ENCODE measurements at regions not wholly inside any gene's neighbourhood (a gene's known extent, or its start where the extent isn't known, plus 50 kb on each side); places are given as distances from the start of the nearest gene placed in this dataset.
A peak's percentile ranks its signal among the peaks of the same experiment; 100 is the strongest.

DNA sequence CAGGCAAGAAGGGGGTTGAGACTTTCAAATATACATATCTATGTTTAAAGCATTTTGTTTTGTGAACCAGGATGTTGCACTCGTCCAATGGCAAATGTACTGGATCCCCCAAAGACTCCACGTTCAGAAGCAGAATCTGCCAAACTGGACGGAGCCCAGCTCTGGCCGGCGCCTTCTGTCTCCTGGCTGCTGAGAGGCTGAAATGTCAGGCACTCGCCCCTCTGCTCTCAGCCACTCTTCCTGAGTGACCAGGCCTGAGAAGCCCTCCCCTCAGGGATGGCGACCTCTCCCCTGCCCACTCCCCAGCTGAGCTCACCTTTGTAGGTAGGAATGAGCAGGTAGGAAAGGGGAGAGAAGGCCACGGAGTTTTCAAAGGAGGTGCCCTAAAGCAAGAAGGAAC is 187.5 kb upstream of the FOXF1 start:
- H3K9me3 Mint-ChIP-seq = peaks cover 0 to 3% (median 2%) of the 10 kb centered on the region in 7 donors
- no peak for DNase-seq
- no peak for ATAC-seq (ENCODE audit: low read depth in 2 of 2)
- H3K27me3 Mint-ChIP-seq = peaks cover 15 to 38% (median 30%) of the 10 kb centered on the region in 3 donors
- no peak overlapping the region for H3K4me3 Mint-ChIP-seq
- no peak overlapping the region for H3K27ac Mint-ChIP-seq
- no peaks in the 10 kb centered on the region for H3K4me1 Mint-ChIP-seq
- no peaks in the 10 kb centered on the region for H3K36me3 Mint-ChIP-seq

- Mint-ChIP-seq H3K9me3 (peaks cover 0 to 3% (median 2%) of the 10 kb centered on the region in 7 donors), H3K36me3 (no peaks in the 10 kb centered on the region), H3K27ac (no peak overlapping the region), H3K27me3 (peaks cover 20 to 45% (median 28%) of the 10 kb centered on the region in 3 donors), H3K4me3 (no peak overlapping the region), H3K4me1 (no peaks in the 10 kb centered on the region)
- ATAC-seq (ENCODE audit: low read depth in 2 of 2) (no peak), DNase-seq (no peak)
Measured at GRCh38 chr16:86324320-86324719, 186.0 kb upstream of the FOXF1 start.

DNA sequence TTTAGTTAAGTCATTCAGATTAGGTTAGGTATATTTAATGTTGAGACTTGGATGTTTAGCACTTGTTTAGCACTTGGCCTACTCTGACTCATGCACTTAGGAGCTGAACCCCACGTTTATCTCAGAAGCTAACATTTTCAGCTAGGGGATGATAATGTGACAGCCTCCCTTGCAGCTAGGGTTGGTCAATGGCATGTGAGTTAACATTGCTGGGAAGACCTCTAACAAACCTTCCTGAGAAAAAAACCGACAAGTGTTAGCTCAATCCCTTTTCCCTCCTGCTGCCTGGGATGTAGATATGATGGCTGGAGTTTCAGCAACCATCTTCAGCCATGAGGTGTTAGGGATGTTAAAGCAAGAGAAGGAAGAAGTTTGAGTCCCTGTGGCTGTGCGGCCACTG is 185.0 kb upstream of the FOXF1 start:
- DNase-seq = no peak
- H3K27me3 Mint-ChIP-seq = peaks cover 29 to 54% (median 35%) of the 10 kb centered on the region in 3 donors
- H3K4me3 Mint-ChIP-seq = no peak overlapping the region
- H3K9me3 Mint-ChIP-seq = peaks cover 0 to 4% (median 2%) of the 10 kb centered on the region in 7 donors
- H3K27ac Mint-ChIP-seq = no peak overlapping the region
- H3K36me3 Mint-ChIP-seq = no peaks in the 10 kb centered on the region
- ATAC-seq (ENCODE audit: low read depth in 2 of 2) = no peak
- no peaks in the 10 kb centered on the region for H3K4me1 Mint-ChIP-seq

- H3K4me3 Mint-ChIP-seq = no peak overlapping the region
- peaks cover 29 to 58% (median 35%) of the 10 kb centered on the region in 3 donors for H3K27me3 Mint-ChIP-seq
- H3K36me3 Mint-ChIP-seq = no peaks in the 10 kb centered on the region
- peaks cover 0 to 4% (median 2%) of the 10 kb centered on the region in 7 donors for H3K9me3 Mint-ChIP-seq
- no peak for DNase-seq
- ATAC-seq (ENCODE audit: low read depth in 2 of 2) = no peak
- H3K4me1 Mint-ChIP-seq = no peaks in the 10 kb centered on the region
- H3K27ac Mint-ChIP-seq = peak overlapping the region in 1 of 6 donors; percentile 69
Measured at GRCh38 chr16:86325895-86326294, 184.4 kb upstream of the FOXF1 start.

- no peak overlapping the region for H3K27ac Mint-ChIP-seq
- H3K27me3 Mint-ChIP-seq = peaks cover 29 to 59% (median 33%) of the 10 kb centered on the region in 3 donors
- H3K4me3 Mint-ChIP-seq = no peak overlapping the region
- no peak for DNase-seq
- no peaks in the 10 kb centered on the region for H3K36me3 Mint-ChIP-seq
- ATAC-seq (ENCODE audit: low read depth in 2 of 2) = no peak
- H3K9me3 Mint-ChIP-seq = peaks cover 0 to 4% (median 2%) of the 10 kb centered on the region in 7 donors
- no peaks in the 10 kb centered on the region for H3K4me1 Mint-ChIP-seq
Measured at GRCh38 chr16:86327321-86327720, 183.0 kb upstream of the FOXF1 start.

DNA sequence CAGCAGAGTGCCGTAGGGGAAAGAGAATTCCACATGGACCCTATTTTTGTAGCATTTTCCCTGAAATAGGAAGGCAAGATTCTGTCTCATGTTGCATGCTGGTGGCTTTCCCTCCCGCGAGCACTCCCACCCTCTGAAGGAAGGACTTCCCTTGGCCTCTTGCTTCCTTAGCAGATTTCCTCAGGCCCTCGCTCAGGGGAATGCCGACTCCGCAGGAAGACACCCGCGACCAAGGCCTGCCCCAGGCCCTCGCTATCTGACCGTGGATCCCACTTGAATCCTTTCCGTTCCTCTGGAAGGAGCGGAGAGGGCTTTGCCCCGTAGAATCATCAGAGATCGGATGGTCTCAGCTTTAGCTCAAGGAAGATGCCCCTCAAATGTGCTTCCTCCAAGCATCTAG is 179.4 kb upstream of the FOXF1 start:
- Mint-ChIP-seq H3K27ac (no peak overlapping the region), H3K27me3 (peaks cover 36 to 62% (median 57%) of the 10 kb centered on the region in 3 donors), H3K4me1 (no peaks in the 10 kb centered on the region), H3K36me3 (no peaks in the 10 kb centered on the region), H3K9me3 (peaks cover 0 to 4% (median under 1%) of the 10 kb centered on the region in 7 donors), H3K4me3 (no peak overlapping the region)
- DNase-seq (no peak), ATAC-seq (ENCODE audit: low read depth in 2 of 2) (no peak)

DNA sequence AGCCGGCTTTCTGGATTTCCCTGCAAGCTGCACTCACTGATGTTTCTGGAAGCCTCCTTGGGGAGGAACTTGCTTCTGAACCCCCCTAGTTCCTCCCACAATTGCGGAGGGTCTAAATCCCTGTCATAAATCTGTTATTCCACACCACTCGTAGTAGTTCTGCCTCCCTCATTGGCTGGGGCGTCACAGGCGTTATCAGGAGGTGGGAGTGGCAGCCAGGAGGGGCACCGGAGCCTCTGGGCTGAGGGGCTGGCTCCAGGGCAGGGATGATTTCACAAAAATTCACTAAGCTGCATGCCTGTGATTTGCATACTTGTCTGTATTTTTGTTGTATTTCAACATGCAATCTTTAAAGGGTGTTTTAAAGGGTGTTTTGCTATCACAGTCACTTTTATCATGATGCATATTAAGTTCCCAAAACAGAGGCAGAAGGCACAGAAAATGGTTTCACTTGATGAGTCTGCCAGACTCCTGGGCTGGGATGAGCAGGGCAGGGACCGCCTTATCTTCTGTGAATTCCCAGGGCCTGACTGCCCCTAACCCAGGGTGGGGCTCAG is 176.2 kb upstream of the FOXF1 start:
- Mint-ChIP-seq H3K9me3 (peaks cover 0 to 8% (median 0%) of the 10 kb centered on the region in 7 donors), H3K36me3 (no peaks in the 10 kb centered on the region), H3K4me1 (no peaks in the 10 kb centered on the region), H3K27ac (no peak overlapping the region), H3K27me3 (peaks cover 26 to 71% (median 61%) of the 10 kb centered on the region in 3 donors), H3K4me3 (no peak overlapping the region)
- DNase-seq = no peak
- no peak for ATAC-seq (ENCODE audit: low read depth in 2 of 2)

DNA sequence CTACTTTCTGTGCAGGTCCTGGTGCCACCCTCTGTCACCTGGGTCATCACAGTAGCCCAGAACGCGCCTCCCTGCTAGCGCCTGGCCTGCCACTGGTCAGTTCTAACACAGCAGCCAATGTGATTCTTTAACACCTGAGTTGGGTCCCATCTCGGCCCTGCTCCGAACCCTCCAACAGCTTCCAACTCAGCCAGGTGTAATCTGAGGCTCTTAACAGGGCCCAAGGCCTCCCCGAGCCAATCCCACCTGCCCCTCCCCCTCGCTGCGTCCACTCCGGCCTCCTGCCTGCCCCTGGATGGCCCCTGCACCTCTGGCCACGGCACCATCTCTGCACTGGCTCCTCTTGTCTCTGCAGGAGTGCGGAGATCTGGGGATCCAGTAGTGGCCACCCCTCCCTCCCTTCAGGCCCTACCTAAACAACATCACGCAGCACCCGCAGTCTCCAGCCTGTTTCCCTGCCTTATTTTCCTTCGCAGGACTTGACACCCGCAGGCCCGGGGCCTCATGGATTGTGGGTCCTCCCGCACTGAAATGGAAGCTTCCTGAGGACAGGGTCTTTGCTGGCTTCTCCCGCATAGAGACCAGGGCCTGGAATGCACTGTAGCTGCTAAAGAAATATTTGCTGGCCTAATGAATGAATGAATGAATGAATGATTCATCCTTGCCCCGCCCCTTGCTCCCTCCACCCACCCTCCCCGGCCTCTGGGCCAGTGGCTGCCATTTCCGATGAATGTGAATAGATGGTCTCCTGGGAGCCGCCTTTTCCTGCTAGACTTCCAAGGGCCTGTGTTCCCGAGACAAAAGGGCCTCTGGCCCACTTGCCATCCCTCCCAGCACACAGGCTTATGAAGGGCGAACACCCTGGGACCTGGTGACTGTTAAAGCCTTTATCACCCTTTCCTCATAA is 174.8 kb upstream of the FOXF1 start:
- Mint-ChIP-seq H3K4me3 (no peak overlapping the region), H3K27me3 (peaks cover 24 to 67% (median 64%) of the 10 kb centered on the region in 3 donors), H3K9me3 (peaks cover 0 to 4% (median 0%) of the 10 kb centered on the region in 7 donors), H3K36me3 (no peaks in the 10 kb centered on the region), H3K4me1 (no peaks in the 10 kb centered on the region), H3K27ac (no peak overlapping the region)
- ATAC-seq (ENCODE audit: low read depth in 2 of 2) (no peak), DNase-seq (no peak)

- no peak for DNase-seq
- Mint-ChIP-seq H3K9me3 (peaks cover 0 to 4% (median 0%) of the 10 kb centered on the region in 7 donors), H3K27me3 (peaks cover 35 to 74% (median 69%) of the 10 kb centered on the region in 3 donors)
Measured at GRCh38 chr16:86337138-86337537, 173.2 kb upstream of the FOXF1 start.

DNA sequence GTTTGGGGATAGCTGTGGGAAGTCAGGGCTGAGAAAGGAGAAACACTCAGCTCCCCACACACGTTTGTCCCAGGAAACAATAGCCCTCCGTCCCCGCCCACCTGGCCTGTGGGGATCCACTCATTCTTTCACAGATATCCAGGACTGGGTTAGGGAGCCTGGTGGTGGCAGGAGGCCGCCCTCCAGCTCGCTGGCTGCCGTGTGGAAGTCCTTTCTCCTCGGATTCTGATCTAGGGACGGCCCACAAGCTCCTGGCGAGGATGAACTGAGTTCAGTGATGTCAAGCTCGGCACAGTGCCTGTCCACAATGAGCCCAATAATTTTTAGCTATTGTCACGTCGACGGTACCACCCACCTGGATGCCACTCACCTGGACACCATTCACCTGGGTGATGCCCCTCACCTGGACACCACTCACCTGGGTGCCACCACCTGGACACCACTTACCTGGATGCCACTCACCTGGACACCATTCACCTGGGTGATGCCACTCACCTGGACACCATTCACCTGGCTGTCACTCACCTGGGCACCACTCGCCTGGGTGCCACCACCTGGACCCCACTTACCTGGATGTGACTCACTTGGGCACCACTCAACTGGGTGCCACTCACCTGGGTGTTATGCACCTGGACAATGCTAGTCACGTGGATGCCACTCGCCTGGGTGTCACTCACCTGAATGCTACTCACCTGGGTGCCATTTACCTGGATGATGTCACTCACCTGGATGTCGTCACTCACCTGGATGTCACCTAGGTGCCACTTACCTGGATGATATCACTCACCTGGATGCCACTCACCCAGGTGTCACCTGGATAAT is 172.5 kb upstream of the FOXF1 start:
- Mint-ChIP-seq H3K9me3 (peaks cover 0 to 4% (median 0%) of the 10 kb centered on the region in 7 donors), H3K4me1 (no peaks in the 10 kb centered on the region), H3K27ac (no peak overlapping the region), H3K27me3 (peaks cover 33 to 72% (median 68%) of the 10 kb centered on the region in 3 donors), H3K4me3 (peak overlapping the region in 1 of 8 donors; percentile 22), H3K36me3 (no peaks in the 10 kb centered on the region)
- no peak for DNase-seq
- ATAC-seq (ENCODE audit: low read depth in 2 of 2) = no peak

More at GRCh38 chr16:86337138-86337537, 173.2 kb upstream of the FOXF1 start:
- no peak overlapping the region for H3K4me3 Mint-ChIP-seq
- ATAC-seq (ENCODE audit: low read depth in 2 of 2) = no peak
- H3K36me3 Mint-ChIP-seq = no peaks in the 10 kb centered on the region
- H3K27ac Mint-ChIP-seq = no peak overlapping the region
- H3K4me1 Mint-ChIP-seq = no peaks in the 10 kb centered on the region

DNA sequence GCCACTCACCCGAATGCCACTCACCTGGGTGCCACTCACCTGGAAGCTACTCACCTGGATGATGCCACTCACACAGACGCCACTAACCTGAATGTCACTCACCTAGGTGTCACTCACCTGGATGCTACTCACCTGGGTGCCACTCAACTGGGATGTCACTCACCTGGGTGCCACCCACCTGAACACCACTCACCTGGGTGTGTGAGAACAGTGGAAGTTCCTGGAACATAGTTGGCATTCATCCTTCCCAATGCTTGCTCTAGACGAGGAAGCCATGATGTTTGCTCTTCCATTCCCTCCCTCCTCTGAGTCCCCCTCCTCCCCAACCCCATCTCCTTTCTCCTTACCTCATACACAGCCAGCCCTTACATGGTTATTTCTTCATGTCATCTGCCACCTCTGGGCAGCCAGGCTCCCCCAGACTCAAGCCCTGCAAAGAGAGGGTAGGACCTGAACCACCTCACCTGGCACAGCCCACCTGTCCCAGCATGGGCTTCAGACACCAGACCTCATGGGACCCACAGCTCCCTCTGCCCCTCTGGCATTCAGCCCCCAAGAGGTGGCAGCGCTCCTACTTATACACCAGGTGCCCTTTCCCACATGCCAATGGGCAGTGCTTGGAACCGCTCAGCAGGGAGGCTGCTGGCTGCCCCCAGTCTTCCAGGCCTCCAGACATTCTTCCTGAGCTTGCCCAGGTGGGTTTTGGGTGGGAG is 171.8 kb upstream of the FOXF1 start:
- DNase-seq (no peak), ATAC-seq (ENCODE audit: low read depth in 2 of 2) (no peak)
- no peaks in the 10 kb centered on the region for H3K4me1 Mint-ChIP-seq
- peaks cover 26 to 71% (median 69%) of the 10 kb centered on the region in 3 donors for H3K27me3 Mint-ChIP-seq
- peaks cover 0 to 4% (median 0%) of the 10 kb centered on the region in 7 donors for H3K9me3 Mint-ChIP-seq
- H3K27ac Mint-ChIP-seq = peak overlapping the region in 1 of 6 donors; percentile 70
- H3K4me3 Mint-ChIP-seq = no peak overlapping the region
- no peaks in the 10 kb centered on the region for H3K36me3 Mint-ChIP-seq

- DNase-seq (no peak), ATAC-seq (ENCODE audit: low read depth in 2 of 2) (no peak)
- Mint-ChIP-seq H3K27ac (no peak overlapping the region), H3K9me3 (peaks cover 0 to 4% (median 0%) of the 10 kb centered on the region in 7 donors), H3K27me3 (peaks cover 44 to 88% (median 77%) of the 10 kb centered on the region in 3 donors), H3K36me3 (no peaks in the 10 kb centered on the region), H3K4me3 (no peak overlapping the region), H3K4me1 (no peaks in the 10 kb centered on the region)
Measured at GRCh38 chr16:86342161-86342834, 168.0 kb upstream of the FOXF1 start.

All from naive B cell (primary cell).